GM12878 (cell line): ENCODE measurements at regions not wholly inside any gene's neighbourhood (a gene's known extent, or its start where the extent isn't known, plus 50 kb on each side); places are given as distances from the start of the nearest gene placed in this dataset.

Experiments used
- ATAC-seq: fragments of 200-7000 bp; cut with Tn5 transposase; 3 replicates; pipeline ENCODE4 v1.9.1; 2020; ENCODE audit warnings: mild to moderate bottlenecking, moderate library complexity
- BruUV-seq: library from RNA; stranded (reverse); fragments of 400-500 nt; replicated peaks from 2 replicates; lab custom pipeline; 2021; lab: Mats Ljungman, UMichigan
- CTCF ChIA-PET: fragments of 300-600 bp; sonication (Branson Sonifier 250); formaldehyde crosslinking; extraction: SDS; loops from one replicate; lab custom pipeline; 2021; ENCODE audit warnings: inconsistent platforms; lab: Yijun Ruan, JAX
- POLR2A ChIA-PET: fragments of 350-600 bp; formaldehyde crosslinking; extraction: SDS; loops from one replicate; lab custom pipeline; 2021; ENCODE audit warnings: inconsistent platforms; lab: Charles Lee
- RAD21 ChIA-PET: fragments of 300-600 bp; sonication (Branson Sonifier 250); formaldehyde crosslinking; loops from one replicate; lab custom pipeline; 2023; ENCODE audit warnings: antibody characterized with exemption; ENCODE audit not compliant: unreplicated experiment; lab: Charles Lee
- SMC1A ChIA-PET: fragments of 300-600 bp; sonication (Branson Sonifier 250); formaldehyde crosslinking; loops from one replicate; lab custom pipeline; 2023; ENCODE audit not compliant: unreplicated experiment, uncharacterized antibody; lab: Charles Lee
- DNase-seq: peaks from one replicate; pipeline ENCODE4 v3.0.0-alpha.2; 2011; ENCODE audit warnings: low read depth, low spot score
- FAIRE-seq: peaks from 3 replicates; lab custom pipeline; 2011; peaks lifted over from hg19 to GRCh38; lab: Jason Lieb, UNC
- H2AFZ ChIP-seq: 2 replicates; pipeline ENCODE4 v1.6.0; 2011; ENCODE audit warnings: low read depth, low read length, control low read depth; ENCODE audit not compliant: control insufficient read depth
- H3K27ac ChIP-seq: 2 replicates; pipeline ENCODE4 v1.5.1; 2011; ENCODE audit warnings: control low read depth; ENCODE audit not compliant: control insufficient read depth, insufficient read depth
- H3K27me3 ChIP-seq, 2 experiments: replicated peaks in 1 of 2; 2 replicates each; pipeline versions ENCODE4 v1.6.0 to v1.6.1; 2011; ENCODE audit warnings: low read length in 1 of 2; ENCODE audit not compliant: control insufficient read depth in 2 of 2, insufficient read depth in 2 of 2
- H3K36me3 ChIP-seq, 2 experiments: 2 replicates each; pipeline ENCODE4 v1.5.1; 2011; ENCODE audit warnings: low read length in 1 of 2; ENCODE audit not compliant: control insufficient read depth in 2 of 2, insufficient read depth in 2 of 2
- H3K4me1 ChIP-seq: 2 replicates; pipeline ENCODE4 v1.6.1; 2011; ENCODE audit warnings: mild to moderate bottlenecking, low read length, moderate library complexity, mixed read lengths; ENCODE audit not compliant: control insufficient read depth, insufficient read depth
- H3K4me2 ChIP-seq: 2 replicates; pipeline ENCODE4 v1.6.0; 2011; ENCODE audit warnings: control low read depth; ENCODE audit not compliant: control insufficient read depth, insufficient read depth
- H3K4me3 ChIP-seq: fragments of 200-600 bp; sonication (generic); 2 replicates; pipeline ENCODE4 v1.5.1; 2016
- H3K79me2 ChIP-seq: 2 replicates; pipeline ENCODE4 v1.6.0; 2011; ENCODE audit warnings: low read length; ENCODE audit not compliant: control insufficient read depth, insufficient read depth
- H3K9ac ChIP-seq: 2 replicates; pipeline ENCODE4 v1.8.0; 2011; ENCODE audit warnings: low read length, control low read depth, mixed read lengths; ENCODE audit not compliant: control insufficient read depth, insufficient read depth
- H3K9me3 ChIP-seq: replicated peaks from 3 replicates; pipeline ENCODE4 v1.5.1; 2011; ENCODE audit warnings: mild to moderate bottlenecking, low read length; ENCODE audit not compliant: control insufficient read depth, insufficient read depth
- H4K20me1 ChIP-seq: 2 replicates; pipeline ENCODE4 v1.6.0; 2011; ENCODE audit not compliant: control insufficient read depth, insufficient read depth
- CREM ChIP-seq: IDR thresholded peaks from 2 replicates; pipeline ENCODE4 v1.6.1; 2014; ENCODE audit warnings: antibody characterized with exemption, low read depth
- EED ChIP-seq: sonication (generic); IDR thresholded peaks from 2 replicates; pipeline ENCODE4 v1.6.1; 2016; ENCODE audit warnings: antibody characterized with exemption, low read depth
- ESRRA ChIP-seq: IDR thresholded peaks from 2 replicates; pipeline ENCODE4 v1.6.1; 2012; ENCODE audit warnings: mild to moderate bottlenecking, low read length, improper control_type of control experiment
- HDAC6 ChIP-seq: fragments of 200-600 bp; sonication (generic); IDR thresholded peaks from one replicate; pipeline ENCODE4 v1.8.0; 2017; ENCODE audit warnings: antibody characterized with exemption; ENCODE audit not compliant: unreplicated experiment
- KDM1A ChIP-seq: fragments of 200-600 bp; sonication (generic); IDR thresholded peaks from 2 replicates; pipeline ENCODE4 v1.6.1; 2016; ENCODE audit warnings: borderline replicate concordance
- KLF5 ChIP-seq: fragments of 450-650 bp; IDR thresholded peaks from 2 replicates; pipeline ENCODE4 v1.6.1; 2014; ENCODE audit warnings: mild to moderate bottlenecking; ENCODE audit not compliant: partially characterized antibody
- MEF2B ChIP-seq: fragments of 450-650 bp; IDR thresholded peaks from 2 replicates; pipeline ENCODE4 v1.6.1; 2018; ENCODE audit warnings: mild to moderate bottlenecking, moderate library complexity; ENCODE audit not compliant: partially characterized antibody, poor library complexity, severe bottlenecking
- MYB ChIP-seq: fragments of 150-350 bp; IDR thresholded peaks from 2 replicates; pipeline ENCODE4 v1.6.1; 2014; ENCODE audit warnings: mild to moderate bottlenecking, low read depth, low read length, borderline replicate concordance
- POLR2AphosphoS5 ChIP-seq: IDR thresholded peaks from 2 replicates; pipeline ENCODE4 v1.6.1; 2011; ENCODE audit warnings: mild to moderate bottlenecking, low read length, inconsistent platforms
- RELA ChIP-seq: fragments of 450-650 bp; IDR thresholded peaks from 2 replicates; pipeline ENCODE4 v1.8.0; 2014; ENCODE audit warnings: borderline replicate concordance; ENCODE audit not compliant: partially characterized antibody
- SIN3A ChIP-seq: IDR thresholded peaks from 2 replicates; pipeline ENCODE4 v1.6.1; 2012; ENCODE audit warnings: low read depth, low read length, improper control_type of control experiment
- SIX5 ChIP-seq: IDR thresholded peaks from 2 replicates; pipeline ENCODE4 v1.6.1; 2011; ENCODE audit warnings: mild to moderate bottlenecking, low read depth, low read length, moderate library complexity; ENCODE audit not compliant: severe bottlenecking
- SMARCA5 ChIP-seq: fragments of 450-650 bp; IDR thresholded peaks from 2 replicates; pipeline ENCODE4 v1.6.1; 2017; ENCODE audit warnings: mild to moderate bottlenecking
- SREBF2 ChIP-seq: IDR thresholded peaks from 2 replicates; pipeline ENCODE4 v1.6.1; 2012; ENCODE audit warnings: mild to moderate bottlenecking, low read length
- ZBTB40 ChIP-seq: fragments of 450-650 bp; IDR thresholded peaks from 2 replicates; pipeline ENCODE4 v1.6.1; 2016; ENCODE audit warnings: mild to moderate bottlenecking, moderate library complexity, borderline replicate concordance
- ZNF24 ChIP-seq: fragments of 450-650 bp; IDR thresholded peaks from 2 replicates; pipeline ENCODE4 v1.6.1; 2017; ENCODE audit warnings: antibody characterized with exemption, mild to moderate bottlenecking
- in situ Hi-C: fragments of 300-500 bp; cut with MboI; formaldehyde crosslinking; loops from 9 replicates; pipeline ENCODE4 v1.14.3; 2018; ENCODE audit warnings: mixed read lengths
- intact Hi-C: fragments of 100-400 bp; cut with micrococcal nuclease; formaldehyde crosslinking; loops from one replicate; pipeline ENCODE4 v1.14.2; 2022; ENCODE audit not compliant: unreplicated experiment
- TF ChIP-seq, protein P1 (sequence below): fragments of 150-350 bp; IDR thresholded peaks from 2 replicates; pipeline ENCODE4 v1.6.1; 2014; ENCODE audit warnings: mild to moderate bottlenecking, low read depth, low read length

GRCh38 chr7:81533426-81533825 is 236.4 kb downstream of the HGF start:
- DNase-seq (no peak), FAIRE-seq (no peak)
- Histone ChIP-seq H3K27ac (no peak overlapping the region), H3K4me2 (no peak overlapping the region), H3K27me3 (no peaks in the 10 kb centered on the region), H2AFZ (no peak overlapping the region), H3K4me1 (no peaks in the 10 kb centered on the region), H3K79me2 (no peaks in the 10 kb centered on the region), H3K9ac (no peak overlapping the region), H3K9me3 (no peaks in the 10 kb centered on the region), H3K36me3 (no peaks in the 10 kb centered on the region), H3K4me3 (no peak overlapping the region)
- in situ Hi-C loops, result no loop called here
- POLR2A ChIA-PET, result no interaction called here
- CTCF ChIA-PET, result interaction anchor here (0.6 kb wide), 1 partner anchor 528 kb away, joined by 3 read pairs; no protein-coding TSS in a partner anchor
- SMC1A ChIA-PET, result no interaction called here
- RAD21 ChIA-PET, result no interaction called here
- TF ChIP-seq, protein P1, sequence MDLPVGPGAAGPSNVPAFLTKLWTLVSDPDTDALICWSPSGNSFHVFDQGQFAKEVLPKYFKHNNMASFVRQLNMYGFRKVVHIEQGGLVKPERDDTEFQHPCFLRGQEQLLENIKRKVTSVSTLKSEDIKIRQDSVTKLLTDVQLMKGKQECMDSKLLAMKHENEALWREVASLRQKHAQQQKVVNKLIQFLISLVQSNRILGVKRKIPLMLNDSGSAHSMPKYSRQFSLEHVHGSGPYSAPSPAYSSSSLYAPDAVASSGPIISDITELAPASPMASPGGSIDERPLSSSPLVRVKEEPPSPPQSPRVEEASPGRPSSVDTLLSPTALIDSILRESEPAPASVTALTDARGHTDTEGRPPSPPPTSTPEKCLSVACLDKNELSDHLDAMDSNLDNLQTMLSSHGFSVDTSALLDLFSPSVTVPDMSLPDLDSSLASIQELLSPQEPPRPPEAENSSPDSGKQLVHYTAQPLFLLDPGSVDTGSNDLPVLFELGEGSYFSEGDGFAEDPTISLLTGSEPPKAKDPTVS, result no peak
- TF ChIP-seq SIN3A (no peak), ZBTB40 (no peak), MYB (no peak), SIX5 (no peak), MEF2B (no peak), POLR2AphosphoS5 (no peak), RELA (no peak), KLF5 (no peak), ZNF24 (no peak), ESRRA (no peak), SREBF2 (no peak), EED (no peak), CREM (no peak), HDAC6 (no peak), SMARCA5 (no peak), KDM1A (no peak)
- TF ChIP-seq, all 136 proteins: peak for 0
- BruUV-seq, result no TSS peak
- ATAC-seq, result no peak
- no peaks in the 10 kb centered on the region for H4K20me1 ChIP-seq
- intact Hi-C loops, result no loop called here
